ENCODE measurements at regions not wholly inside any gene's neighbourhood (a gene's known extent, or its start where the extent isn't known, plus 50 kb on each side); places are given as distances from the start of the nearest gene placed in this dataset.

DNA sequence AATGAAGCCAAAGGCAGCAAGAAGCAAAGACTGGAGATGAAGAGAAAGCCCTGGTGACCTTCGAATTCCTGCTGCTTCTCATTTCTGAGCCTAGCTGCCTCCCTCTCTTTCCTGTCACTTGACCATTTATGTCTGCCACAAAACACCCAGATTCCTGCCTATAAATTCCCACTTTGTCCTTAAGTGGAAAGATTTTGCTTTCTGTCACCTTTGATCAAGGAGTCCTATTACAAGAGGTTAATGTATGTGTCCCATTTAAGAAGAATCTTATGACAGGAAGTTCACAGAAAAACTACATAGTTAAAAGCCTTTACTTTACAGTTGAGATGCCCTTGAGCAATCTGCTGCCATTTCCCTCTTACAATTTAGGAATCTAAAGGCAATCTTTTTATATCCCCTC lies 155.7 kb downstream of the GALC start:
- Histone ChIP-seq H3K27ac (ENCODE audit: low read depth, low read length) (no peak overlapping the region), H3K4me1 (ENCODE audit: control insufficient read depth, insufficient read depth, low read length) (no peaks in the 10 kb centered on the region), H3K36me3 (ENCODE audit: control insufficient read depth, insufficient read depth, low read length) (peaks cover 9% of the 10 kb centered on the region), H3K9me3 (ENCODE audit: control insufficient read depth, low read length) (peaks cover 14% of the 10 kb centered on the region), H3K4me3 (ENCODE audit: low read length) (no peak overlapping the region), H3K9ac (ENCODE audit: extremely low read depth, low read length, poor library complexity, severe bottlenecking) (no peak overlapping the region), H3K27me3 (ENCODE audit: control insufficient read depth, insufficient read depth, low read length, poor library complexity, severe bottlenecking) (no peaks in the 10 kb centered on the region)
- H3K27me3 Mint-ChIP-seq (ENCODE audit: insufficient read depth) = no peaks in the 10 kb centered on the region
- WGBS, 2 experiments (ENCODE audit: insufficient coverage in 1 of 2, insufficient read length in 1 of 2) = 94 to 100% methylated on average over 1 of the region's 1 CpG
- no peak overlapping the region for H3K4me3 Mint-ChIP-seq
- H3K4me1 Mint-ChIP-seq = no peaks in the 10 kb centered on the region
- no peak for DNase-seq
- no peak overlapping the region for H3K27ac Mint-ChIP-seq
- peaks cover 12% of the 10 kb centered on the region for H3K9me3 Mint-ChIP-seq
- H3K36me3 Mint-ChIP-seq (ENCODE audit: low read depth) = peaks cover 12% of the 10 kb centered on the region
- TF ChIP-seq, protein P1, sequence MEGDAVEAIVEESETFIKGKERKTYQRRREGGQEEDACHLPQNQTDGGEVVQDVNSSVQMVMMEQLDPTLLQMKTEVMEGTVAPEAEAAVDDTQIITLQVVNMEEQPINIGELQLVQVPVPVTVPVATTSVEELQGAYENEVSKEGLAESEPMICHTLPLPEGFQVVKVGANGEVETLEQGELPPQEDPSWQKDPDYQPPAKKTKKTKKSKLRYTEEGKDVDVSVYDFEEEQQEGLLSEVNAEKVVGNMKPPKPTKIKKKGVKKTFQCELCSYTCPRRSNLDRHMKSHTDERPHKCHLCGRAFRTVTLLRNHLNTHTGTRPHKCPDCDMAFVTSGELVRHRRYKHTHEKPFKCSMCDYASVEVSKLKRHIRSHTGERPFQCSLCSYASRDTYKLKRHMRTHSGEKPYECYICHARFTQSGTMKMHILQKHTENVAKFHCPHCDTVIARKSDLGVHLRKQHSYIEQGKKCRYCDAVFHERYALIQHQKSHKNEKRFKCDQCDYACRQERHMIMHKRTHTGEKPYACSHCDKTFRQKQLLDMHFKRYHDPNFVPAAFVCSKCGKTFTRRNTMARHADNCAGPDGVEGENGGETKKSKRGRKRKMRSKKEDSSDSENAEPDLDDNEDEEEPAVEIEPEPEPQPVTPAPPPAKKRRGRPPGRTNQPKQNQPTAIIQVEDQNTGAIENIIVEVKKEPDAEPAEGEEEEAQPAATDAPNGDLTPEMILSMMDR (conservative IDR thresholded peaks at IDR 0.05) = no peak

GRCh38 chr14:87834594-87834993 lies 158.4 kb downstream of the GALC start:
- peaks cover 24% of the 10 kb centered on the region for H3K9me3 ChIP-seq (ENCODE audit: control insufficient read depth, low read length)
- H3K27me3 Mint-ChIP-seq (ENCODE audit: insufficient read depth) = no peaks in the 10 kb centered on the region
- peaks cover 21% of the 10 kb centered on the region for H3K9me3 Mint-ChIP-seq
- H3K9ac ChIP-seq (ENCODE audit: extremely low read depth, low read length, poor library complexity, severe bottlenecking) = no peak overlapping the region
- H3K4me1 Mint-ChIP-seq = peaks cover 15% of the 10 kb centered on the region
- DNase-seq = no peak
- no peaks in the 10 kb centered on the region for H3K27me3 ChIP-seq (ENCODE audit: control insufficient read depth, insufficient read depth, low read length, poor library complexity, severe bottlenecking)
- peaks cover 8% of the 10 kb centered on the region for H3K4me1 ChIP-seq (ENCODE audit: control insufficient read depth, insufficient read depth, low read length)
- H3K4me3 Mint-ChIP-seq = no peak overlapping the region
- H3K27ac Mint-ChIP-seq = no peak overlapping the region
- no peak overlapping the region for H3K4me3 ChIP-seq (ENCODE audit: low read length)
- 98 to 100% methylated on average over 1 of the region's 1 CpG for WGBS, 2 experiments (ENCODE audit: insufficient coverage in 1 of 2, insufficient read length in 1 of 2)
- TF ChIP-seq, protein P1 (conservative IDR thresholded peaks at IDR 0.05) = no peak
- H3K36me3 ChIP-seq (ENCODE audit: control insufficient read depth, insufficient read depth, low read length) = peaks cover 17% of the 10 kb centered on the region
- no peak overlapping the region for H3K27ac ChIP-seq (ENCODE audit: low read depth, low read length)
- H3K36me3 Mint-ChIP-seq (ENCODE audit: low read depth) = peaks cover 16% of the 10 kb centered on the region

DNA sequence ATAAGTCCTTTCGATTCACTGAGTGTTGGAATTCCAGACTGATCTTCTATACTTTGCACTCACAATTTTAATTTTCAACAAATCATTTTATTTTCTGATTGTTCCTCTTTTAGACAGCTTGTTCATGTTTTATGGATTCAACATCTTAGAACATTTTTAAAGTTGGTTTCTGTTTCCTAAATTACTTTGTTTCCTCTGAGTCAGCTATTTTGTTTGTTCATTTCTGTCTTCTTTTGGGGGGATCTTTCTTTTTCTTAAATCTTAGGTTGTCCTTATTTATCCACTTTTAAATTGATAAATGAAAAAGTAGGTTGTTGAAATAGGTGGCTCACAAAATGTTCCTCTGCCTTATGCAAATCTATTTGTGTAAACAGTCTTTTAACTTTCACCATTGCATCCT lies 160.0 kb downstream of the GALC start:
- no peak overlapping the region for H3K4me3 Mint-ChIP-seq

More for the DNA sequence above, 160.0 kb downstream of the GALC start:
- no peaks in the 10 kb centered on the region for H3K27me3 ChIP-seq (ENCODE audit: control insufficient read depth, insufficient read depth, low read length, poor library complexity, severe bottlenecking)
- H3K9ac ChIP-seq (ENCODE audit: extremely low read depth, low read length, poor library complexity, severe bottlenecking) = no peak overlapping the region
- no peak for DNase-seq
- Mint-ChIP-seq H3K36me3 (ENCODE audit: low read depth) (peaks cover 19% of the 10 kb centered on the region), H3K27ac (no peak overlapping the region), H3K27me3 (ENCODE audit: insufficient read depth) (no peaks in the 10 kb centered on the region), H3K9me3 (peaks cover 25% of the 10 kb centered on the region), H3K4me1 (peaks cover 17% of the 10 kb centered on the region)
- peaks cover 29% of the 10 kb centered on the region for H3K9me3 ChIP-seq (ENCODE audit: control insufficient read depth, low read length)
- 44 to 47% methylated on average over 1 of the region's 1 CpG for WGBS, 2 experiments (ENCODE audit: insufficient coverage in 1 of 2, insufficient read length in 1 of 2)
- peaks cover 17% of the 10 kb centered on the region for H3K36me3 ChIP-seq (ENCODE audit: control insufficient read depth, insufficient read depth, low read length)
- TF ChIP-seq, protein P1 (conservative IDR thresholded peaks at IDR 0.05) = no peak
- H3K4me1 ChIP-seq (ENCODE audit: control insufficient read depth, insufficient read depth, low read length) = peaks cover 9% of the 10 kb centered on the region
- H3K4me3 ChIP-seq (ENCODE audit: low read length) = peak overlapping the region; percentile 65
- no peak overlapping the region for H3K27ac ChIP-seq (ENCODE audit: low read depth, low read length)

All from endodermal cell (in vitro differentiated cells).